Spleen (tissue), 11 donors: ENCODE measurements at regions not wholly inside any gene's neighbourhood (a gene's known extent, or its start where the extent isn't known, plus 50 kb on each side); places are given as distances from the start of the nearest gene placed in this dataset.

ENCODE experiments used
- DNase-seq: peaks from one replicate; pipeline ENCODE4 v3.0.0-alpha.2; 2020
- H3K27ac ChIP-seq, 8 donors: fragments of 200-600 bp; sonication (generic) in 7 of 8; 1 replicate in 4 of 8; 2 replicates in 4 of 8; pipeline versions ENCODE4 v1.5.0 to v1.8.0; 2016 to 2021; ENCODE audit warnings: inconsistent platforms in 4 of 8, mild to moderate bottlenecking in 4 of 8, moderate library complexity in 1 of 8
- H3K27me3 ChIP-seq, 7 donors: fragments of 200-600 bp; sonication (generic) in 6 of 7; replicated peaks in 1 of 7; 1 replicate in 4 of 7; 2 replicates in 3 of 7; pipeline versions ENCODE4 v1.5.0 to v1.8.0; 2016 to 2021; ENCODE audit warnings: inconsistent platforms in 3 of 7, mild to moderate bottlenecking in 1 of 7
- H3K36me3 ChIP-seq, 6 donors: fragments of 200-600 bp; sonication (generic) in 5 of 6; 1 replicate in 4 of 6; 2 replicates in 2 of 6; pipeline versions ENCODE4 v1.5.0 to v1.8.0; 2016 to 2021; ENCODE audit warnings: inconsistent platforms in 2 of 6
- H3K4me1 ChIP-seq, 6 donors: fragments of 200-600 bp; sonication (generic) in 5 of 6; 1 replicate in 3 of 6; 2 replicates in 3 of 6; pipeline versions ENCODE4 v1.5.0 to v1.8.0; 2016 to 2021; ENCODE audit warnings: inconsistent platforms in 3 of 6
- H3K4me3 ChIP-seq, 8 donors: fragments of 200-600 bp; sonication (generic) in 7 of 8; 1 replicate in 4 of 8; 2 replicates in 4 of 8; pipeline versions ENCODE4 v1.5.0 to v1.8.0; 2016 to 2021; ENCODE audit warnings: inconsistent platforms in 4 of 8, mild to moderate bottlenecking in 4 of 8, moderate library complexity in 2 of 8
- H3K9me3 ChIP-seq, 8 donors: fragments of 200-600 bp; sonication (generic) in 7 of 8; 1 replicate in 4 of 8; 2 replicates in 4 of 8; pipeline versions ENCODE4 v1.5.0 to v1.8.0; 2016 to 2021; ENCODE audit warnings: inconsistent platforms in 4 of 8
- CTCF ChIP-seq, 11 experiments: fragments of 200-600 bp in 7 of 11; fragments of 450-650 bp in 4 of 11; sonication (generic) in 4 of 11; IDR thresholded peaks in 8 of 11; conservative IDR thresholded peaks in 3 of 11; 1 replicate in 7 of 11; 2 replicates in 4 of 11; pipeline versions ENCODE4 v1.4.0 to v1.8.0; 2016 to 2021; ENCODE audit warnings: antibody characterized with exemption in 11 of 11, inconsistent platforms in 4 of 11, mild to moderate bottlenecking in 1 of 11
- POLR2A ChIP-seq, 3 donors: fragments of 450-650 bp; IDR thresholded peaks; one replicate each; pipeline ENCODE4 v1.5.1; 2017; ENCODE audit warnings: antibody characterized with exemption in 3 of 3, mild to moderate bottlenecking in 1 of 3
- POLR2AphosphoS5 ChIP-seq, 3 donors: sonication (generic); formaldehyde crosslinking; IDR thresholded peaks; one replicate each; pipeline ENCODE4 v1.5.1; 2017; ENCODE audit warnings: antibody characterized with exemption in 3 of 3
- WGBS, 5 donors: extraction: QIAGEN DNeasy Blood & Tissue Kit in 3 of 5; methylation state at CpG; one replicate each; pipeline versions ENCODE4 v1.1.5 to v1.1.7; 2013 to 2018; 5-methylcytosine and 5-hydroxymethylcytosine counted together
- intact Hi-C: fragments of 100-400 bp; cut with DNase I; formaldehyde crosslinking; loops from one replicate; pipeline ENCODE4 v1.15.0; 2023; ENCODE audit warnings: low total_unique reads
- donor health status: healthy with polysubstance abuse.
- donor health status: DM: no; HTN: no; CAD: no; lungs with moderate emphysema.
- donor health status: DM: no; HTN: no; CAD: no.
- donor health status: Bipolar disorder and iron deficiency.
- donor health status: healthy.
- donor health status: DM: no; HTN: no; CAD: no.
- donor health status: DM: yes; HTN: yes; CAD: no.

GRCh38 chr17:36869441-36869840 is 67.8 kb upstream of the LHX1 start:
- Histone ChIP-seq H3K9me3 (peaks cover 0 to 9% (median 0%) of the 10 kb centered on the region in 8 donors), H3K27me3 (peaks cover 0 to 52% (median 7%) of the 10 kb centered on the region in 7 donors), H3K4me1 (no peaks in the 10 kb centered on the region), H3K36me3 (no peaks in the 10 kb centered on the region), H3K27ac (no peak overlapping the region), H3K4me3 (no peak overlapping the region)
- 54 to 72% (median 67%) methylated on average over 8 of the region's 8 CpGs for WGBS, 5 donors
- TF ChIP-seq POLR2AphosphoS5 (IDR thresholded peaks at IDR 0.05) = no peak
- no peak for TF ChIP-seq CTCF (IDR thresholded peaks at IDR 0.05 in 8 of 11, conservative IDR thresholded peaks at IDR 0.05 in 3 of 11)
- TF ChIP-seq POLR2A (IDR thresholded peaks at IDR 0.05) = no peak
- peak; percentile 30 for DNase-seq
- intact Hi-C loops = no loop called here

GRCh38 chr17:36869856-36870719 is 67.2 kb upstream of the LHX1 start:
- Histone ChIP-seq H3K36me3 (no peaks in the 10 kb centered on the region), H3K27ac (no peak overlapping the region), H3K4me3 (no peak overlapping the region), H3K27me3 (peaks cover 0 to 48% (median 7%) of the 10 kb centered on the region in 7 donors), H3K4me1 (no peaks in the 10 kb centered on the region), H3K9me3 (peaks cover 0 to 9% (median 0%) of the 10 kb centered on the region in 8 donors)
- 56 to 69% (median 61%) methylated on average over 17 to 18 of the region's 18 CpGs for WGBS, 5 donors
- intact Hi-C loops = no loop called here
- peak; percentile 29 for DNase-seq
- TF ChIP-seq POLR2AphosphoS5 (IDR thresholded peaks at IDR 0.05) (no peak), CTCF (IDR thresholded peaks at IDR 0.05 in 8 of 11, conservative IDR thresholded peaks at IDR 0.05 in 3 of 11) (no peak), POLR2A (IDR thresholded peaks at IDR 0.05) (no peak)

- WGBS, 5 donors = 79 to 94% (median 87%) methylated on average over 1 of the region's 1 CpG
- DNase-seq = peak; percentile 9
- Histone ChIP-seq H3K4me3 (no peak overlapping the region), H3K36me3 (no peaks in the 10 kb centered on the region), H3K9me3 (peaks cover 0 to 9% (median 0%) of the 10 kb centered on the region in 8 donors), H3K27me3 (peaks cover 0 to 44% (median 4%) of the 10 kb centered on the region in 7 donors), H3K27ac (no peak overlapping the region), H3K4me1 (no peaks in the 10 kb centered on the region)
- intact Hi-C loops = no loop called here
- TF ChIP-seq POLR2AphosphoS5 (IDR thresholded peaks at IDR 0.05) (no peak), POLR2A (IDR thresholded peaks at IDR 0.05) (no peak), CTCF (IDR thresholded peaks at IDR 0.05 in 8 of 11, conservative IDR thresholded peaks at IDR 0.05 in 3 of 11) (no peak)
These were observed 66.6 kb upstream of the LHX1 start for GRCh38 chr17:36870720-36870999.

GRCh38 chr17:36875698-36876293 is 61.5 kb upstream of the LHX1 start:
- intact Hi-C loops = no loop called here
- 74 to 84% (median 75%) methylated on average over 10 of the region's 10 CpGs for WGBS, 5 donors
- Histone ChIP-seq H3K9me3 (peaks cover 0 to 10% (median 0%) of the 10 kb centered on the region in 8 donors), H3K4me3 (no peak overlapping the region), H3K4me1 (no peaks in the 10 kb centered on the region), H3K27ac (no peak overlapping the region), H3K27me3 (peaks cover 0 to 49% (median 0%) of the 10 kb centered on the region in 7 donors), H3K36me3 (no peaks in the 10 kb centered on the region)
- TF ChIP-seq CTCF (IDR thresholded peaks at IDR 0.05 in 8 of 11, conservative IDR thresholded peaks at IDR 0.05 in 3 of 11) = no peak
- no peak for TF ChIP-seq POLR2AphosphoS5 (IDR thresholded peaks at IDR 0.05)
- no peak for TF ChIP-seq POLR2A (IDR thresholded peaks at IDR 0.05)
- DNase-seq = peak; percentile 36
